ENCODE measurements at regions not wholly inside any gene's neighbourhood (a gene's known extent, or its start where the extent isn't known, plus 50 kb on each side); places are given as distances from the start of the nearest gene placed in this dataset.

DNA sequence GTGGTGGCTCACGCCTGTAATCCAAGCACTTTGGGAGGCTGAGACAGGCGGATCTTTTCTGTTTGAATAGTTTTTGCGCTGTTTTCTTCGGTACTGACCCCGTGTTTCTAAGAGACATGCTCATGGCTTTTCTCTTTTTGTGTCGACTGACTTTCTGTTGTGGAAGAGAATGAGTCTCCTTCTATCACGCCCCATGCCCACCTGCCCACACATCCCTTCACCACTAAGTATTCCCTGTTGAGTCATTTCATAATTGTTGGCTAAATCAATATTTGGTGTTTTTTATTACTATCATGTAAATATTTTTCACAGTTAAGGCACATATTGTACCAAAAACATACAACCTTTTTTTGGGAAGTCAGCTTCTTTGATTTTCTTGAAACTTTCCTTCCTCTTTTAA, 198.8 kb upstream of the TWIST2 start:
- H3K4me1 ChIP-seq, result peaks cover 2% of the 10 kb centered on the region
- DNase-seq (ENCODE audit: low spot score in 2 of 2), result no peak
- no peaks in the 10 kb centered on the region for H3K27me3 ChIP-seq
- no peak overlapping the region for H3K27ac ChIP-seq
- H3K9me3 ChIP-seq, result no peaks in the 10 kb centered on the region
- WGBS, result 87% methylated on average over 7 of the region's 7 CpGs
- TF ChIP-seq, protein P1, sequence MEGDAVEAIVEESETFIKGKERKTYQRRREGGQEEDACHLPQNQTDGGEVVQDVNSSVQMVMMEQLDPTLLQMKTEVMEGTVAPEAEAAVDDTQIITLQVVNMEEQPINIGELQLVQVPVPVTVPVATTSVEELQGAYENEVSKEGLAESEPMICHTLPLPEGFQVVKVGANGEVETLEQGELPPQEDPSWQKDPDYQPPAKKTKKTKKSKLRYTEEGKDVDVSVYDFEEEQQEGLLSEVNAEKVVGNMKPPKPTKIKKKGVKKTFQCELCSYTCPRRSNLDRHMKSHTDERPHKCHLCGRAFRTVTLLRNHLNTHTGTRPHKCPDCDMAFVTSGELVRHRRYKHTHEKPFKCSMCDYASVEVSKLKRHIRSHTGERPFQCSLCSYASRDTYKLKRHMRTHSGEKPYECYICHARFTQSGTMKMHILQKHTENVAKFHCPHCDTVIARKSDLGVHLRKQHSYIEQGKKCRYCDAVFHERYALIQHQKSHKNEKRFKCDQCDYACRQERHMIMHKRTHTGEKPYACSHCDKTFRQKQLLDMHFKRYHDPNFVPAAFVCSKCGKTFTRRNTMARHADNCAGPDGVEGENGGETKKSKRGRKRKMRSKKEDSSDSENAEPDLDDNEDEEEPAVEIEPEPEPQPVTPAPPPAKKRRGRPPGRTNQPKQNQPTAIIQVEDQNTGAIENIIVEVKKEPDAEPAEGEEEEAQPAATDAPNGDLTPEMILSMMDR (IDR thresholded peaks at IDR 0.05), result no peak
- TF ChIP-seq POLR2AphosphoS5 (IDR thresholded peaks at IDR 0.05) (no peak), POLR2A (IDR thresholded peaks at IDR 0.05) (no peak), EP300 (IDR thresholded peaks at IDR 0.05) (no peak)
- no peaks in the 10 kb centered on the region for H3K36me3 ChIP-seq
- H3K4me3 ChIP-seq, result no peak overlapping the region

DNA sequence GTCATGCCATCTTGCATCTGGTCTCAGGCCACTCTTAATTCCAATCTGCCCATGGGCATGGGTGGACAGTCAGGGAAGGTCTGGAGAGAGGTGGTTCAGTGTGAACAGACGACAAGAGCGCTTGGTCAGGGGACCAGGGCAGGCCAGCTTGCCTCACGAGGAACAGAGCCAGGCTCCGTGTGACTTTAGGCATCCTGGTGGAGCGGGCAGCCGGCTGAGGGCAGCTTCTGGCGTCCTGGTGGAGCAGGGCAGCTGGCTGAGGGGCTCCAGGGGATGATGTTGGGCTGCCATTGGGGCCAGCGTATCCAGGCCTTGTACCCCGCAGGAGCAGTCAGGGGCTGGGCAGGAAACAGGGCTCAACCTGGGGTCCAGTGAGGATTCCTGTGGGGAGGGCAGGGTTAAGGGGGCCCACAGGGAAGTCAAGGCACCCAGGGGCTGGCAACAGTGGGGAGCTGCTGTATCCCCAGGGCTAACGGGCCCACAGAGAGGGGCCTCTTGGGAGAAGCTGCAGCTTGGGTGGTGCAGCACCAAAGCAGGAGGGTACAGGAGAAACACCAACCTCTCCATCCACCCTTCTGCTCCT, 197.9 kb upstream of the TWIST2 start:
- WGBS, result 89% methylated on average over 10 of the region's 10 CpGs
- Histone ChIP-seq H3K27me3 (no peaks in the 10 kb centered on the region), H3K4me1 (no peaks in the 10 kb centered on the region), H3K36me3 (no peaks in the 10 kb centered on the region), H3K4me3 (no peak overlapping the region), H3K9me3 (no peaks in the 10 kb centered on the region), H3K27ac (no peak overlapping the region)
- no peak for DNase-seq (ENCODE audit: low spot score in 2 of 2)
- TF ChIP-seq EP300 (IDR thresholded peaks at IDR 0.05), result no peak
- TF ChIP-seq, protein P1 (IDR thresholded peaks at IDR 0.05), result no peak
- no peak for TF ChIP-seq POLR2AphosphoS5 (IDR thresholded peaks at IDR 0.05)
- TF ChIP-seq POLR2A (IDR thresholded peaks at IDR 0.05), result no peak

DNA sequence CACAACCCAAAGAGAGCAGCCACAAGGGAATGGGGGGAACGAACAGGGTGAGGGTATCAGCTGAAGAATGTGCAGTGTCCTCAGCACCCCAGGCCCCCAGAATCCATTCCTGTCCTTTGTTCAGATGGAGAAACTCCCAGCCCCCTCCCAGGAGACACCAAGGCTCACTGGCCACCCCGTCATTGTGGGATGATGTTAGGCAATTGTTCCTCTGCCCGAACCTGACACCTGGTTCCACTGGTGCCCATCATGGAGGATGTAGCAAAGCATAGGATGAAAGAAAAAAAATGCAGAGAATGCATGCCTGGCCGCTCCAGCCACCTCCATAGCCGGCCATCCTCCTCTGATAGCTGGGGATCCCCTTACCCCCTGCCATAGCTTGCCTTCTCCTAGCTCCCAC, 197.3 kb upstream of the TWIST2 start:
- WGBS, result 91% methylated on average over 5 of the region's 5 CpGs
- H3K4me3 ChIP-seq, result no peak overlapping the region
- no peak overlapping the region for H3K27ac ChIP-seq
- H3K27me3 ChIP-seq, result no peaks in the 10 kb centered on the region
- H3K36me3 ChIP-seq, result no peaks in the 10 kb centered on the region
- no peaks in the 10 kb centered on the region for H3K4me1 ChIP-seq
- DNase-seq (ENCODE audit: low spot score in 2 of 2), result no peak
- H3K9me3 ChIP-seq, result no peaks in the 10 kb centered on the region
- no peak for TF ChIP-seq POLR2A (IDR thresholded peaks at IDR 0.05)

DNA sequence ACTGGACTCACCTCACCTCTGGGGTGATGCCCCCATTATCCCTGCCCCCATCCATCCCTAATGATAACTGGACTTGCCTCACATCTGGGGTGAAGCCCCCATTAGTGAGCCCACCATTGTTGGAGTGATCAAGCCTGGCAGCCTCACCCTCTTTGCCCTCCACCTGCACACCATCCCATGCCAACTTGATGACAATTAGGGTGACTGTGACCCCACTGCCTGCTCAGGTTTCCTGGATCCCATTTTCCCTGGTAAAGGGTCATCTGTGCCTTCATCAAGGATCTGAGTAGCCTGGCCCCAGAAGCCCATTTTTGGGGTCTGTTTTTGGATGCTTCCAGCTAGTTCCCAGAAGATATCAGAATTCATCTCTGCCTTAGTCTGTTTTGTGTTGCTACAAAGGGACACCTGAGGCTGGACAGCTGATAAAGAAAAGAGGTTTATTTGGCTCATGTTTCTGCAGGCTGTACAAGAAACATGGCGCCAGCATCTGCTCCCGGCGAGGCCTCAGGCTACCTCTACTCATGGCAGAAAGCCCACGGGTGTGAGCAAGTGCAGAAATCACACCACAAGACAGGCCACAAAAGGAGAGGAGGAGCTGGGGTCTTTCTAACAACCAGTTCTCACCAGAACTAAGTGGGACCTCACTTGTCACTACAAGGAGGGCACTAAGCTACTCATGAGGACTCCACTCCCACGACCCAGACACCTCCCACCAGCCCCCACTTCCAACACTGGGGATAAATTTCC, 196.4 kb upstream of the TWIST2 start:
- TF ChIP-seq POLR2AphosphoS5 (IDR thresholded peaks at IDR 0.05) (no peak), EP300 (IDR thresholded peaks at IDR 0.05) (no peak), POLR2A (IDR thresholded peaks at IDR 0.05) (no peak)
- TF ChIP-seq, protein P1 (IDR thresholded peaks at IDR 0.05), result no peak
- DNase-seq (ENCODE audit: low spot score in 2 of 2), result no peak

DNA sequence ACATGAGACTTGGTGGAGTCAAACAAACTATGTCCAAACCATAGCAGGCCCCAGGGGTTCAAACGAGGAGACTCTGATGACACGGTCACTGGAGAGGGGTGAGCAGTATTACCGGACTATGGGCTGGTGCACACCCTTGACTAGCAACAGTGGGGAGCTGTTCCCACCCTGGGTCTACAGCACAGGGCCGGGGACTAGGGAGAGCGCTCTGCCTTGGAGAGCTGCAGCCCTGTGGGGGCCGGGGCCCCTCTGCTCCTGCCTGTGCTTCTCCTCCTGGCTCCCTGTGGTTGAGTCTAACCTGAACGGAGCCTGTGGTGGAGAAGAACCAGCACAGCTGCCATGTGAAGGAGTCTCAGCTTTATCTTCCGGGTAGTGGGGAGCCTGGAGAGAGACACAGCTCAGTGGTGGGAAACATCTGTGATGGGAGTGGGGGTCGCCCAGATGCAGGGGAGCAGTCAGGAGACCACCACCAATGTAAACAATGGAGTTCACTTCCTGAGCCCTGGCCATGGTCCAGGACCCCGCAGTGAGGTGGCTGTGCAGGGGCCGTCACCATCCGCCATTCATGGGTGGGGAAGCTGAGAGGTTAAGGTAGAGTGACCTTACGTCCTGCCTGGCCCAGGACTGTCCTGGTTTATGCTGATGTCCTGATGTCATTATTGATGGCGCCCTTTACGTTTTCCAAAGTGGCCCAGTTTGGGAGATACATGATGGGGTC, 195.7 kb upstream of the TWIST2 start:
- no peak overlapping the region for H3K4me3 ChIP-seq
- H3K27me3 ChIP-seq, result no peaks in the 10 kb centered on the region
- TF ChIP-seq POLR2A (IDR thresholded peaks at IDR 0.05) (no peak), EP300 (IDR thresholded peaks at IDR 0.05) (no peak), POLR2AphosphoS5 (IDR thresholded peaks at IDR 0.05) (no peak)
- TF ChIP-seq, protein P1 (IDR thresholded peaks at IDR 0.05), result no peak
- 95% methylated on average over 11 of the region's 15 CpGs for WGBS
- H3K36me3 ChIP-seq, result no peaks in the 10 kb centered on the region
- DNase-seq (ENCODE audit: low spot score in 2 of 2), result no peak
- no peaks in the 10 kb centered on the region for H3K9me3 ChIP-seq
- H3K4me1 ChIP-seq, result peaks cover 6% of the 10 kb centered on the region
- no peak overlapping the region for H3K27ac ChIP-seq

More for the DNA sequence above, 196.4 kb upstream of the TWIST2 start:
- 85% methylated on average over 5 of the region's 5 CpGs for WGBS
- Histone ChIP-seq H3K4me1 (peaks cover 2% of the 10 kb centered on the region), H3K4me3 (no peak overlapping the region), H3K27ac (no peak overlapping the region), H3K9me3 (no peaks in the 10 kb centered on the region), H3K36me3 (no peaks in the 10 kb centered on the region), H3K27me3 (no peaks in the 10 kb centered on the region)

All from suprapubic skin (tissue), 4 donors.